Thyroid gland (tissue), 4 donors: ENCODE measurements at regions not wholly inside any gene's neighbourhood (a gene's known extent, or its start where the extent isn't known, plus 50 kb on each side); places are given as distances from the start of the nearest gene placed in this dataset.

Experiments
- DNase-seq, 2 donors: peaks; one replicate each; pipeline ENCODE4 v3.0.0-alpha.2; 2019
- H3K27ac ChIP-seq, 3 donors: fragments of 200-600 bp; sonication (generic); 1 replicate in 2 of 3; 2 replicates in 1 of 3; pipeline ENCODE4 v1.5.1; 2016 to 2019; ENCODE audit warnings: mild to moderate bottlenecking in 1 of 3, moderate library complexity in 1 of 3
- H3K27me3 ChIP-seq: fragments of 200-600 bp; sonication (generic); one replicate; pipeline ENCODE4 v1.5.1; 2019
- H3K36me3 ChIP-seq, 2 donors: fragments of 200-600 bp; sonication (generic); one replicate each; pipeline ENCODE4 v1.5.1; 2016 to 2019
- H3K4me1 ChIP-seq, 2 donors: fragments of 200-600 bp; sonication (generic); one replicate each; pipeline ENCODE4 v1.5.1; 2017 to 2019
- H3K4me3 ChIP-seq, 3 donors: fragments of 200-600 bp; sonication (generic); replicated peaks in 1 of 3; 1 replicate in 2 of 3; 2 replicates in 1 of 3; pipeline ENCODE4 v1.5.1; 2016; ENCODE audit warnings: mild to moderate bottlenecking in 1 of 3
- H3K9me3 ChIP-seq: fragments of 200-600 bp; sonication (generic); one replicate; pipeline ENCODE4 v1.5.1; 2017
- POLR2A ChIP-seq, 2 donors: fragments of 450-650 bp; IDR thresholded peaks; one replicate each; pipeline ENCODE4 v1.6.1; 2017; ENCODE audit warnings: antibody characterized with exemption in 2 of 2, mild to moderate bottlenecking in 2 of 2, moderate library complexity in 1 of 2
- WGBS, 2 donors: methylation state at CpG; one replicate each; pipeline ENCODE4 v1.1.5; 2017; 5-methylcytosine and 5-hydroxymethylcytosine counted together
- intact Hi-C: fragments of 100-400 bp; cut with DNase I; formaldehyde crosslinking; loops from one replicate; pipeline ENCODE4 v1.15.1; 2023
- TF ChIP-seq, protein P1 (sequence below), 6 experiments: fragments of 200-600 bp in 3 of 6; fragments of 450-650 bp in 3 of 6; sonication (generic) in 3 of 6; IDR thresholded peaks; one replicate each; pipeline ENCODE4 v1.5.1; 2016 to 2019; ENCODE audit warnings: antibody characterized with exemption in 6 of 6, mild to moderate bottlenecking in 2 of 6, inconsistent platforms in 1 of 6, moderate library complexity in 1 of 6

DNA sequence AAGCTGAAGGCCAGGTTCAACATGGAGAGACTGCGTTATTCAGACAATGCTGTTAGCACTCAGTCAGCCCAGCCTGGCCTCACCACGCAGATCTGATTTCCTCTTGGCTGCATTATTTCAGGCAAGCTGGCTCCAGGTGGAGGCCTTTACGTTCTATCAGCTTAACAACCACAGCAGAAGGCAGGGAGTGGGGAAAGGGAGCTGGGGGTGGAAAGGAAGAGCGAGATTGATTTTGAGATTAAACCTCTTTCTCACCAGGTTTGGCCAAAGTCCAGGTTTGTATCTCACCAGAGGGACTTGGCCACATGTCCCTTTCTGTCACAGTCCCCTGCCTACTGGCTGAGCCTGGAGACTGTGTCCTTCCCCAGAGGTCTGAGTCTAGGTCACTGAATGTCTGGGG is 543.7 kb upstream of the TMEM132C start:
- 62 to 67% methylated on average over 4 of the region's 4 CpGs for WGBS, 2 donors
- no peak overlapping the region for H3K27ac ChIP-seq
- no peaks in the 10 kb centered on the region for H3K36me3 ChIP-seq
- intact Hi-C loops = no loop called here
- no peaks in the 10 kb centered on the region for H3K27me3 ChIP-seq
- no peak overlapping the region for H3K4me3 ChIP-seq
- no peak for TF ChIP-seq POLR2A (IDR thresholded peaks at IDR 0.05)
- TF ChIP-seq, protein P1, sequence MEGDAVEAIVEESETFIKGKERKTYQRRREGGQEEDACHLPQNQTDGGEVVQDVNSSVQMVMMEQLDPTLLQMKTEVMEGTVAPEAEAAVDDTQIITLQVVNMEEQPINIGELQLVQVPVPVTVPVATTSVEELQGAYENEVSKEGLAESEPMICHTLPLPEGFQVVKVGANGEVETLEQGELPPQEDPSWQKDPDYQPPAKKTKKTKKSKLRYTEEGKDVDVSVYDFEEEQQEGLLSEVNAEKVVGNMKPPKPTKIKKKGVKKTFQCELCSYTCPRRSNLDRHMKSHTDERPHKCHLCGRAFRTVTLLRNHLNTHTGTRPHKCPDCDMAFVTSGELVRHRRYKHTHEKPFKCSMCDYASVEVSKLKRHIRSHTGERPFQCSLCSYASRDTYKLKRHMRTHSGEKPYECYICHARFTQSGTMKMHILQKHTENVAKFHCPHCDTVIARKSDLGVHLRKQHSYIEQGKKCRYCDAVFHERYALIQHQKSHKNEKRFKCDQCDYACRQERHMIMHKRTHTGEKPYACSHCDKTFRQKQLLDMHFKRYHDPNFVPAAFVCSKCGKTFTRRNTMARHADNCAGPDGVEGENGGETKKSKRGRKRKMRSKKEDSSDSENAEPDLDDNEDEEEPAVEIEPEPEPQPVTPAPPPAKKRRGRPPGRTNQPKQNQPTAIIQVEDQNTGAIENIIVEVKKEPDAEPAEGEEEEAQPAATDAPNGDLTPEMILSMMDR (IDR thresholded peaks at IDR 0.05) = no peak
- no peak for DNase-seq
- no peaks in the 10 kb centered on the region for H3K9me3 ChIP-seq
- H3K4me1 ChIP-seq = no peaks in the 10 kb centered on the region

DNA sequence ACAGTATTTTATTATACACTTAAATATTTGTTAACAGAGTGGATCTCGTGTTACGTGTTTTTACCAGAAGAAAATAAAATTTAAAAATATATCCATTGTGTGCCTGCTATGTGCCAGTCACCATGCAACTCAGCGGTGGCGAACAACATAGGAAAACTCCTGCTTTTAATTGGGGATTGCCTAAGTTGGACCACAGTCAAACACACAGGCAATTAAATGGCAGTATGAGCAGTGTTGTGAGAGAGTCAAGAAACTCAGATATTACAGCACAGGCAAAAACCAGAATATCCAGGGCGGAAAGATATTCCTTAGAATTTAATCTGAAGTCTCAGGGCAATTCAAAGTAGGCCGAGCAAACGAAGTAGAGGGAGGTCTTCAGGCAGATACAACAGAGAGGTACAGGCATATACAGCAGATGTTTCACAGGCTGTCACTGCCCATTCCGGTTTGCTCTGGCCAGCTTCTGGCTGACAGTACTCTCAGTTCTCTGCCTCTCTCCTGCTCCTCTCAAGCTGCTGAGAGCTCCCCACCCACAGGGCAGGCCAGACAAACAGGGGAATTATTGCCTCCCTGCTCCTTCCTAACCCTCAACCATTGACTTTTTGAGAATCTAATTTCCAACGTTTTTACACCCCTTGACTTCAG is 540.2 kb upstream of the TMEM132C start:
- peak; percentile 4 to 21 for DNase-seq
- TF ChIP-seq, protein P1 (IDR thresholded peaks at IDR 0.05) = no peak
- TF ChIP-seq POLR2A (IDR thresholded peaks at IDR 0.05) = no peak
- Histone ChIP-seq H3K36me3 (no peaks in the 10 kb centered on the region), H3K27ac (no peak overlapping the region), H3K4me1 (no peaks in the 10 kb centered on the region), H3K9me3 (no peaks in the 10 kb centered on the region), H3K4me3 (no peak overlapping the region), H3K27me3 (no peaks in the 10 kb centered on the region)
- WGBS, 2 donors = 65 to 69% methylated on average over 9 of the region's 9 CpGs
- intact Hi-C loops = no loop called here

DNA sequence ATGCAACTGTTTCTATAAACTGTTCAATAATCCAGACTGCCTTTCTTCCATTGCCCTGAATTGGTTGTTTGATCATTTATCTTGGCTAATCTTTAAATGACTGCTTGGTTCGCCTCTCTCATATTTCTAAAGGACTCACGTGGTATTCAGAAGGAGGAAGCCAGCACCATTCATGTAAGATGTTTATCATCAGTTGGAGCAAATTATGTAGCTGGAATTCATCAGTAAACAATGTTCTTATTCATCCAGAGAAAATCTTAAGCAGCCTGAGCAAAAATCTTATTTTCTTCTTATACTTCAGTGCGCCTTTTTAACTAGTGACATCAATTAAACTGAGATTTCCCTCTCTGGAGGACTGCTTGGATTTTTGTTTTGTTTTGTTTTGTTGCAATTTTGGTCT is 538.7 kb upstream of the TMEM132C start:
- Histone ChIP-seq H3K36me3 (no peaks in the 10 kb centered on the region), H3K9me3 (no peaks in the 10 kb centered on the region), H3K4me3 (no peak overlapping the region), H3K4me1 (no peaks in the 10 kb centered on the region), H3K27ac (no peak overlapping the region), H3K27me3 (no peaks in the 10 kb centered on the region)
- intact Hi-C loops = no loop called here
- TF ChIP-seq, protein P1 (IDR thresholded peaks at IDR 0.05) = no peak
- TF ChIP-seq POLR2A (IDR thresholded peaks at IDR 0.05) = no peak
- 80 to 82% methylated on average over 3 of the region's 3 CpGs for WGBS, 2 donors
- no peak for DNase-seq

DNA sequence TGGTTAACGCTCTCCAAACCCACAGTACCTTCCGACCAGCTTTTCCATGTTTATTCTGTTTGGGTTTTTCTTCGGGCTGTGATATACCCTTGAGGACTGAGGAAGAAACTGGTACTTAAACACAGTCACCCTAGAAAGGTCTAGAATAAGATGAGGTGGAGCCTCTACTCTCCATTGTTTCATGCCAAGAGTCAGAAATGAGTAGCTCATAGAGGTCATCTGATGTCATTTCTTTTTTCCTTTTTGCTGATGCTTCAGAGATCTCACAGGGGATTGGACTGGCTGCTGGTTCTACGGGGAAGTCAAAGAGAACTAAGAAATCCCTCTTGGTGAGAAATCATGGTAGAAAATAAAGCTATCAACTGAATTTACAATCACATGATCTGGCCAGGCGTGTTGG is 538.2 kb upstream of the TMEM132C start:
- no peaks in the 10 kb centered on the region for H3K36me3 ChIP-seq
- intact Hi-C loops = no loop called here
- no peaks in the 10 kb centered on the region for H3K27me3 ChIP-seq
- TF ChIP-seq, protein P1 (IDR thresholded peaks at IDR 0.05) = no peak
- TF ChIP-seq POLR2A (IDR thresholded peaks at IDR 0.05) = no peak
- H3K4me1 ChIP-seq = no peaks in the 10 kb centered on the region
- no peak overlapping the region for H3K4me3 ChIP-seq
- 77 to 89% methylated on average over 5 of the region's 5 CpGs for WGBS, 2 donors
- DNase-seq = no peak
- no peak overlapping the region for H3K27ac ChIP-seq
- no peaks in the 10 kb centered on the region for H3K9me3 ChIP-seq

DNA sequence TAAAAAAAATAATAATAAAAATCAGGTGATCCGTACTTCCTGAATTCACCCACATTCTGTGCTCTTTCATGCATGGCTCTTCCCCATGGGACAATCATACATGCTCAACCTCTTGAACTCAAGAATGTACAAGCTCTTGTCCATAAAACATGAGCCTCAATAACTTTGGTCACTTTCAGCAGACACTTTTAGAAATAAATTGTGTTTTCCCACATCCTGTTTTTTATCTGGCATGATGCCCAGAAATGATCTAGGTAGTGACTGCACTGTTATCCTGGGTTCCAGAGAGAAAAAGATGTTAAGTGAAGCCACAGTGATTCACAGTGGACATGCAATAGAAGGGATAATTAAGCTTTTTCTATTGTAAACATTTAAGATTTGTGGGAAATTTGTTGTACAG is 537.6 kb upstream of the TMEM132C start:
- Histone ChIP-seq H3K27ac (no peak overlapping the region), H3K4me1 (no peaks in the 10 kb centered on the region), H3K27me3 (no peaks in the 10 kb centered on the region), H3K9me3 (no peaks in the 10 kb centered on the region), H3K4me3 (no peak overlapping the region), H3K36me3 (no peaks in the 10 kb centered on the region)
- intact Hi-C loops = no loop called here
- DNase-seq = no peak
- 27 to 44% methylated on average over 1 of the region's 1 CpG for WGBS, 2 donors
- TF ChIP-seq, protein P1 (IDR thresholded peaks at IDR 0.05) = no peak
- no peak for TF ChIP-seq POLR2A (IDR thresholded peaks at IDR 0.05)
